Loucy (cell line): ENCODE measurements at regions not wholly inside any gene's neighbourhood (a gene's known extent, or its start where the extent isn't known, plus 50 kb on each side); places are given as distances from the start of the nearest gene placed in this dataset.

Experiments
- CTCF ChIP-seq: fragments of 200-600 bp; sonication (generic); conservative IDR thresholded peaks from 2 replicates; pipeline ENCODE4 v1.5.1; 2014; ENCODE audit warnings: mild to moderate bottlenecking, antibody characterized with exemption, low read length
- EZH2phosphoT487 ChIP-seq: fragments of 200-600 bp; IDR thresholded peaks from 2 replicates; pipeline ENCODE4 v1.6.1; 2018; ENCODE audit warnings: antibody characterized with exemption, mild to moderate bottlenecking, moderate library complexity, borderline replicate concordance

GRCh38 chr13:54859827-54860226 is 1831.2 kb downstream of the OLFM4 start:
- no peak for TF ChIP-seq CTCF
- no peak for TF ChIP-seq EZH2phosphoT487
